Panc1 (cell line): ENCODE measurements at regions not wholly inside any gene's neighbourhood (a gene's known extent, or its start where the extent isn't known, plus 50 kb on each side); places are given as distances from the start of the nearest gene placed in this dataset.

Experiments
- POLR2AphosphoS5 ChIP-seq: IDR thresholded peaks from 2 replicates; pipeline ENCODE4 v1.6.1; 2012; ENCODE audit warnings: mild to moderate bottlenecking, low read depth, low read length, moderate library complexity
- TF ChIP-seq, protein P1 (sequence below): fragments of 450-650 bp; IDR thresholded peaks from 2 replicates; pipeline ENCODE4 v1.5.1; 2017; ENCODE audit warnings: mild to moderate bottlenecking
- TF ChIP-seq, protein P2 (sequence below), 2 experiments: IDR thresholded peaks; 2 replicates each; pipeline ENCODE4 v1.6.1; 2011 to 2012; ENCODE audit warnings: low read depth in 2 of 2, control low read depth in 1 of 2, low read length in 1 of 2, mild to moderate bottlenecking in 1 of 2, moderate library complexity in 1 of 2; ENCODE audit not compliant: insufficient read depth in 1 of 2

DNA sequence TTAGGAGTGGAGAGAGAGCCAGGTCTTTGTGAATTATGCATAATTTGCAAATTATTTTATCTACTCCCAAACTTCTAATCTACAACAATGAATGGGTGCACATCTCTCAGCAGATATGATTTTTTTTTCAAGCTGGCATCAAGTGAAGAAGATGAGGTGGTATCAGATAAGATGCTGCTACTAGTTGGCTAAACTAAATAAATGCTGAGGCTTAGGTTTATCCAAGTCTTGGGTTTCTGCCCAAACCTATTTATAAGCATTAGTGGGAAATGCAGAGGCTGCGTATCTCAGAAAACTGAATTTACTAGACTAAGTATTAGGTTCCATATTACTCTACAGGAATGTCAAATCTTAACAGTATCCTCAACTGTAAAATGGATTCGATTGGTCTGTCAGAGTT is 703.0 kb upstream of the CELF2 start:
- TF ChIP-seq POLR2AphosphoS5: no peak
- TF ChIP-seq, protein P1, sequence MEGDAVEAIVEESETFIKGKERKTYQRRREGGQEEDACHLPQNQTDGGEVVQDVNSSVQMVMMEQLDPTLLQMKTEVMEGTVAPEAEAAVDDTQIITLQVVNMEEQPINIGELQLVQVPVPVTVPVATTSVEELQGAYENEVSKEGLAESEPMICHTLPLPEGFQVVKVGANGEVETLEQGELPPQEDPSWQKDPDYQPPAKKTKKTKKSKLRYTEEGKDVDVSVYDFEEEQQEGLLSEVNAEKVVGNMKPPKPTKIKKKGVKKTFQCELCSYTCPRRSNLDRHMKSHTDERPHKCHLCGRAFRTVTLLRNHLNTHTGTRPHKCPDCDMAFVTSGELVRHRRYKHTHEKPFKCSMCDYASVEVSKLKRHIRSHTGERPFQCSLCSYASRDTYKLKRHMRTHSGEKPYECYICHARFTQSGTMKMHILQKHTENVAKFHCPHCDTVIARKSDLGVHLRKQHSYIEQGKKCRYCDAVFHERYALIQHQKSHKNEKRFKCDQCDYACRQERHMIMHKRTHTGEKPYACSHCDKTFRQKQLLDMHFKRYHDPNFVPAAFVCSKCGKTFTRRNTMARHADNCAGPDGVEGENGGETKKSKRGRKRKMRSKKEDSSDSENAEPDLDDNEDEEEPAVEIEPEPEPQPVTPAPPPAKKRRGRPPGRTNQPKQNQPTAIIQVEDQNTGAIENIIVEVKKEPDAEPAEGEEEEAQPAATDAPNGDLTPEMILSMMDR: no peak
- TF ChIP-seq, protein P2, sequence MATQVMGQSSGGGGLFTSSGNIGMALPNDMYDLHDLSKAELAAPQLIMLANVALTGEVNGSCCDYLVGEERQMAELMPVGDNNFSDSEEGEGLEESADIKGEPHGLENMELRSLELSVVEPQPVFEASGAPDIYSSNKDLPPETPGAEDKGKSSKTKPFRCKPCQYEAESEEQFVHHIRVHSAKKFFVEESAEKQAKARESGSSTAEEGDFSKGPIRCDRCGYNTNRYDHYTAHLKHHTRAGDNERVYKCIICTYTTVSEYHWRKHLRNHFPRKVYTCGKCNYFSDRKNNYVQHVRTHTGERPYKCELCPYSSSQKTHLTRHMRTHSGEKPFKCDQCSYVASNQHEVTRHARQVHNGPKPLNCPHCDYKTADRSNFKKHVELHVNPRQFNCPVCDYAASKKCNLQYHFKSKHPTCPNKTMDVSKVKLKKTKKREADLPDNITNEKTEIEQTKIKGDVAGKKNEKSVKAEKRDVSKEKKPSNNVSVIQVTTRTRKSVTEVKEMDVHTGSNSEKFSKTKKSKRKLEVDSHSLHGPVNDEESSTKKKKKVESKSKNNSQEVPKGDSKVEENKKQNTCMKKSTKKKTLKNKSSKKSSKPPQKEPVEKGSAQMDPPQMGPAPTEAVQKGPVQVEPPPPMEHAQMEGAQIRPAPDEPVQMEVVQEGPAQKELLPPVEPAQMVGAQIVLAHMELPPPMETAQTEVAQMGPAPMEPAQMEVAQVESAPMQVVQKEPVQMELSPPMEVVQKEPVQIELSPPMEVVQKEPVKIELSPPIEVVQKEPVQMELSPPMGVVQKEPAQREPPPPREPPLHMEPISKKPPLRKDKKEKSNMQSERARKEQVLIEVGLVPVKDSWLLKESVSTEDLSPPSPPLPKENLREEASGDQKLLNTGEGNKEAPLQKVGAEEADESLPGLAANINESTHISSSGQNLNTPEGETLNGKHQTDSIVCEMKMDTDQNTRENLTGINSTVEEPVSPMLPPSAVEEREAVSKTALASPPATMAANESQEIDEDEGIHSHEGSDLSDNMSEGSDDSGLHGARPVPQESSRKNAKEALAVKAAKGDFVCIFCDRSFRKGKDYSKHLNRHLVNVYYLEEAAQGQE (IDR thresholded peaks at IDR 0.05; ENCODE audit: insufficient read depth in 1 of 2, low read depth in 2 of 2, low read length in 1 of 2): no peak
